ENCODE measurements at regions not wholly inside any gene's neighbourhood (a gene's known extent, or its start where the extent isn't known, plus 50 kb on each side); places are given as distances from the start of the nearest gene placed in this dataset.
"Not testable (repeated sequence)": the region's sequence is repeated elsewhere in the genome, so short reads cannot be mapped to it uniquely, and the experiment has no call there.

- not testable (repeated sequence) for DNase-seq (ENCODE audit: low spot score)
Observed at GRCh38 chr7:14967376-14967775, 64.8 kb upstream of the DGKB start.

GRCh38 chr7:14962778-14963177 lies 60.2 kb upstream of the DGKB start:
- no peak for DNase-seq (ENCODE audit: low spot score)

GRCh38 chr7:14960721-14961120 lies 58.2 kb upstream of the DGKB start:
- no peak for DNase-seq (ENCODE audit: low spot score)

DNA sequence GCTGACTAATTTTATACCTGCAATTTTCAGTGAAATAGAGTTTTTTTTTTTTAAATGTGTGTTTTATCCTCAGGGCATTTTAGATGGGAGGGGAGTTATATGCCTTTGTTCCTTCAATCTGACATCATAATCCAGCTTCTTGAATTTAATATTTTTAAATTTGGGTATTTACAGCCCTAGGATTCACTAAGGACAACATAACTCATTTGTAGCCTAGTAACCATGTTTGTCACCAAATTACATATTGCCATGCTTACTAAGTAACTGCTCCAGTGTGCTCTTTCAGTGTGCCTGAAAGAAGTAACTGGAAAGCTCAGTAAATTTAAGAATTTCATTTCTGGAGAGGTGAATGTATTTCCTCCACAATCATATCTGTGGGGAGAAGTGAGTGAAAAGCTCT lies 56.8 kb upstream of the DGKB start:
- no peak for DNase-seq (ENCODE audit: low spot score)

GRCh38 chr7:14954035-14954434 lies 51.5 kb upstream of the DGKB start:
- DNase-seq (ENCODE audit: low spot score), result no peak

Data from RKO (cell line).